ENCODE measurements at regions not wholly inside any gene's neighbourhood (a gene's known extent, or its start where the extent isn't known, plus 50 kb on each side); places are given as distances from the start of the nearest gene placed in this dataset.

GRCh38 chr13:64338671-64339070 is 2891.5 kb downstream of the PCDH9 start:
- no peak for DNase-seq (ENCODE audit: extremely low read depth in 1 of 11, low read depth in 9 of 11, low spot score in 4 of 11)

GRCh38 chr13:64333888-64334287 is 2896.2 kb downstream of the PCDH9 start:
- no peak for DNase-seq (ENCODE audit: extremely low read depth in 1 of 11, low read depth in 9 of 11, low spot score in 4 of 11)

GRCh38 chr13:64332048-64332447 is 2898.1 kb downstream of the PCDH9 start:
- DNase-seq (ENCODE audit: extremely low read depth in 1 of 11, low read depth in 9 of 11, low spot score in 4 of 11) = no peak

GRCh38 chr13:64327505-64328194 is 2902.5 kb downstream of the PCDH9 start:
- DNase-seq (ENCODE audit: extremely low read depth in 1 of 11, low read depth in 9 of 11, low spot score in 4 of 11) = no peak

DNA sequence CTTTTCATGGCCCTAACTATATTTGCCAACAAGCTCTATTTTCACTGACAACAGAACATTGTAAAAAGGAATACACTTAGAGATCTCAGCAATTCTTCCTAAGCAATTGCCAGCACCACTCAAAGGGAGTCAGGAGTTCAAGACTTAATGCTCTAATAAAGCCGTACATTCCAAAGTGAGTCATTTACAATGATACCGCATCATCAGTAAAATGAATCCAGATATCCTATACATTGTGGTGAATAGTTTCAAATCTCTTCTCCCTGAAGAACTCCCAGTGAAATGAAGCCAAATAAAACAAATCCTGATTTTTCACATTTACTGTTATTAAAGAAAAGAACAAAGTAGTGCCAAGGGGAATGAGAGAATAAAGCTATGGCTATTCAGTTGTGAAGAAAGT is 2898.7 kb upstream of the PCDH20 start:
- no peak for DNase-seq (ENCODE audit: extremely low read depth in 1 of 11, low read depth in 9 of 11, low spot score in 4 of 11)

GRCh38 chr13:64311948-64312347 is 2896.3 kb upstream of the PCDH20 start:
- no peak for DNase-seq (ENCODE audit: extremely low read depth in 1 of 11, low read depth in 9 of 11, low spot score in 4 of 11)

DNA sequence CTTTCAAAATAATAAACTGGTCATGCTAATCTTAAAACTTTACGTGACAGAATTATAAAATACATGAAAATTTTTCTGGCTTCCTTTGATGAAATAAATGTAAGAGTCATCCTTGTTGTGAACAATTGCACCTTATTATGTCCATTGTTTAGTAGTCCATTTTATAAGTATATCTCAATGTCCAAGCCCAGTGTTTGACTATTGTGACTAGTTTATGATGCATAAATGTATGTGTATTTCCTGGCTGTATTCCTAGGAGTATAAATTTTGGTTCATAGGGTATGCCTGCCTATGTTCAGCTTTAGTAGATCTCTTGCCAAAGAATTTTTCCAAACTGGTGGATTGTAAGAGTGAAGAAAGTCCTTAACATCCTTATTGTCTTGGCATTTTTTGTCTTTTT is 2895.5 kb upstream of the PCDH20 start:
- no peak for DNase-seq (ENCODE audit: extremely low read depth in 1 of 11, low read depth in 9 of 11, low spot score in 4 of 11)

- no peak for DNase-seq (ENCODE audit: extremely low read depth in 1 of 11, low read depth in 9 of 11, low spot score in 4 of 11)
These were observed 2889.6 kb upstream of the PCDH20 start for GRCh38 chr13:64305246-64305645.

DNA sequence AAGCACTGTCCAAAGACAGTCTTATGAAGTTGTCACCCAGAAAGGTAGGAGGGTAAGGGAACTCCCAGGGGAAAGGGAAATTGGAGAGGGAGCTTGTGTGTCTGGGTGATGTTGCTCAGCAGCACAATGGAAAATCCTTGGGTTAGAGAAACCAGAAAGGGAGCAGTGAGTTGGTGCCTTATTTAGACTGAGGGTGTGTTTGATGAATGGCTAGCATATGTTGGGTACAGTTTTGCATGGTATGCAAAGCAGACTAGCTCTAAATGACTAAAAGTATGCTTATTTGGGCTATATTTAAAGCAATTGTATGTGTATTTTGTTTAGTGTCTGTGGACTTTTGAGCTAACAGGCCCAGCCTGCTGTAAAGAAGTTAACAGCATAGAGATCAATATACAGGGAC is 2884.6 kb upstream of the PCDH20 start:
- DNase-seq (ENCODE audit: extremely low read depth in 1 of 11, low read depth in 9 of 11, low spot score in 4 of 11) = no peak

- no peak for DNase-seq (ENCODE audit: extremely low read depth in 1 of 11, low read depth in 9 of 11, low spot score in 4 of 11)
These were observed 2878.3 kb upstream of the PCDH20 start for GRCh38 chr13:64293923-64294322.

GRCh38 chr13:64289702-64290101 is 2874.1 kb upstream of the PCDH20 start:
- no peak for DNase-seq (ENCODE audit: extremely low read depth in 1 of 11, low read depth in 9 of 11, low spot score in 4 of 11)

DNA sequence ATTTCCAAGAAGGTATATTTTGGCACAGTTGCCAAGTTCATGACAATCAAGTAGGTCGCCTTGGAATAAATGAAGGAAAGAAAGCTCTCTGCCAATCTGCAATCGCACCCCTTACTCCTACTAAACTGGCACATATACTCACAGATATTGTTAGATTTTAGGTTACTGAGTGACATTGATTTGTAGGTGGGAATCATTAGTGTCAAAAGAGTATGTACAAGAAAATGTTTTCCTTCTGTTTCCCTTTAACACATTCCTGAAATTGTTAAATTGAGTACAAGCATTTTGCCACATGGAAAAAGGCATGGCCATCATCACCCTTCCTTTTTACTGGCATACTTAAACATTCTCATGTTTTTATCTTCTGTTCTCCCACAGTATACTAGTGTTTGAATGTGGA is 2868.3 kb upstream of the PCDH20 start:
- DNase-seq (ENCODE audit: extremely low read depth in 1 of 11, low read depth in 9 of 11, low spot score in 4 of 11) = no peak

- no peak for DNase-seq (ENCODE audit: extremely low read depth in 1 of 11, low read depth in 9 of 11, low spot score in 4 of 11)
These were observed 2862.8 kb upstream of the PCDH20 start for GRCh38 chr13:64278493-64278892.

DNA sequence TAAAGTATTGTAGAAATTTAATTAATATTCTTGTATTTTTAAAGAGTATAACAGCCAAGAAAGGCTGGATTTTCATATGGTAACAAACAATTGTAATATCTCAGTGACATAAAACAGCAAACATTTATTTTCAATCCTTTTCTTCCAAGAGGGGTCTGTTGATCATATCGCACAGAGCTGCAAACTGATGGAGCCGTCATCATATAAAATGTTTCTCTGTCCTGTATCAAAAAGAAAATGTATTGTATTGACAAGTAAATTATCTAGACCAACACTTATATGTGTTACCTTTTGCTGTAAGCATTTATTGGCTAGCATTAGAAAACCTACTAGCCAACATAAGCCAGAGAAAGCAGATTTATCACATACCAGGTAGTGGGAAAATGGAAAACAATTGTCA is 2861.4 kb upstream of the PCDH20 start:
- no peak for DNase-seq (ENCODE audit: extremely low read depth in 1 of 11, low read depth in 9 of 11, low spot score in 4 of 11)

DNA sequence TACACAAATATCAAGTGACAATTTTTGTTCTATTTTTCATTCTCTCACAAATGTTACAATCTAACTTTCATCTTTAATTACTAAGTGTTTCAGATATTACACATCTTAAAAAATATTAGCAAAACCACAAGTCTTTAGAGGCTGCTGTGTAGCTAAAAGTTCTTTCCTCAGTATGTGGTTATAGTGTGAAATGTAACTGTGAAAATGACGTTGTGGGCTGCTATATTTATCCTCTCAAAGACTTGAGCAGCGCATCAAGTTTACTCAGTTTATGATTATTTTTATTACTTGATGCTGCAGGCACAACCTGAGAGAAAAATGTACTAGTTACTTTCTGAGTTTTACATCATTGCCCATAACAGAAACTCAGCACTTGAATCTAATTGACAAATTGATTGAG is 2860.6 kb upstream of the PCDH20 start:
- DNase-seq (ENCODE audit: extremely low read depth in 1 of 11, low read depth in 9 of 11, low spot score in 4 of 11) = no peak

GRCh38 chr13:64274481-64275217 is 2859.0 kb upstream of the PCDH20 start:
- no peak for DNase-seq (ENCODE audit: extremely low read depth in 1 of 11, low read depth in 9 of 11, low spot score in 4 of 11)

GRCh38 chr13:64273780-64274179 is 2858.1 kb upstream of the PCDH20 start:
- DNase-seq (ENCODE audit: extremely low read depth in 1 of 11, low read depth in 9 of 11, low spot score in 4 of 11) = no peak

GRCh38 chr13:64272681-64273080 is 2857.0 kb upstream of the PCDH20 start:
- no peak for DNase-seq (ENCODE audit: extremely low read depth in 1 of 11, low read depth in 9 of 11, low spot score in 4 of 11)

DNA sequence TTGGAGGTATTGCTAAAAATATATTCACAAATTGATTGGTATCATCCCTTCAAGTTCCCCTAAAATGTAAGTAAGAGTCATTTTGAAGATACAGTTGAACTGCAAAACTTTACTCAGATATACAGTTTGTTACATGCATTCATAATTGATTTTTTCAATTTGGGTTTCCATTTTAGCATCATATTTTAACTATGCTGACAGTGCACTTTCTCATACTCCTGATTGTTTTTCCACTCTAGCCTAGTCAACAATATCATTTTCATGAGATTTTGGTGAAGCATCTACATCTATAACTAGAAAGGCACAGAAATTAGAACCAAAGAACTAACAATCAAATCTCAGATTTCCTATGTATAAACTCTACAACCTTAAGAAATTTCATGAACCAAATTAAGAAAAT is 2850.4 kb upstream of the PCDH20 start:
- DNase-seq (ENCODE audit: extremely low read depth in 1 of 11, low read depth in 9 of 11, low spot score in 4 of 11) = no peak

- DNase-seq (ENCODE audit: extremely low read depth in 1 of 11, low read depth in 9 of 11, low spot score in 4 of 11) = no peak
These were observed 2847.6 kb upstream of the PCDH20 start for GRCh38 chr13:64263285-64263684.

- DNase-seq (ENCODE audit: extremely low read depth in 1 of 11, low read depth in 9 of 11, low spot score in 4 of 11) = no peak
These were observed 2841.1 kb upstream of the PCDH20 start for GRCh38 chr13:64256751-64257150.

Data from renal cortex interstitium (tissue), 11 donors.